IMR-90 (cell line): ENCODE measurements at regions not wholly inside any gene's neighbourhood (a gene's known extent, or its start where the extent isn't known, plus 50 kb on each side); places are given as distances from the start of the nearest gene placed in this dataset.

Experiments used
- CEBPB ChIP-seq: IDR thresholded peaks from 2 replicates; pipeline ENCODE4 v1.6.1; 2012; ENCODE audit warnings: low read depth, low read length, improper control_type of control experiment
- MAFK ChIP-seq: IDR thresholded peaks from 2 replicates; pipeline ENCODE4 v1.6.1; 2012; ENCODE audit warnings: low read depth, low read length, improper control_type of control experiment
- POLR2A ChIP-seq: IDR thresholded peaks from 2 replicates; pipeline ENCODE4 v1.6.1; 2012; ENCODE audit warnings: mild to moderate bottlenecking, low read depth, low read length
- RAD21 ChIP-seq: IDR thresholded peaks from 2 replicates; pipeline ENCODE4 v1.6.1; 2012; ENCODE audit warnings: low read length, improper control_type of control experiment
- TF ChIP-seq, protein P1 (sequence below): conservative IDR thresholded peaks from 2 replicates; pipeline ENCODE4 v1.5.1; 2012; ENCODE audit warnings: mild to moderate bottlenecking, low read depth, low read length, improper control_type of control experiment

DNA sequence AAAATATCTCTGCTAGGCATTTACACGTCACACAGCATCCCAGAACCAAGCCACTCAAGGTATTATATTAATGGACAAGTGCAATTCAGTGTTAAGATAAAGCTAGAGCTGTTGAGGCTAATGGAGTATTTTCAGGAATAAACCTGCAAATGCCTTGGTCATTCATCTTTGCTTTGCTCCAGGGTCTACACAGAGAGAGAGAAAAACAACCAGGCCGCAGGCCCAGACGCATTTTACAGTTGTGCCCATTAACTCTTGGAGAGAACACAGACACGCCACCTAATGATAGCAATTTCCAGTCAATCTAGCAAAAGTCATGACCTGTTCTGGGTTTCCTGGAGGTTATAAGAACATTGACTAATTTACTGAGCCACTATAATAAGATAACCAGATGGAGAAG, 829.3 kb downstream of the LRRTM4 start:
- TF ChIP-seq POLR2A (no peak), CEBPB (no peak), MAFK (no peak), RAD21 (no peak)
- TF ChIP-seq, protein P1, sequence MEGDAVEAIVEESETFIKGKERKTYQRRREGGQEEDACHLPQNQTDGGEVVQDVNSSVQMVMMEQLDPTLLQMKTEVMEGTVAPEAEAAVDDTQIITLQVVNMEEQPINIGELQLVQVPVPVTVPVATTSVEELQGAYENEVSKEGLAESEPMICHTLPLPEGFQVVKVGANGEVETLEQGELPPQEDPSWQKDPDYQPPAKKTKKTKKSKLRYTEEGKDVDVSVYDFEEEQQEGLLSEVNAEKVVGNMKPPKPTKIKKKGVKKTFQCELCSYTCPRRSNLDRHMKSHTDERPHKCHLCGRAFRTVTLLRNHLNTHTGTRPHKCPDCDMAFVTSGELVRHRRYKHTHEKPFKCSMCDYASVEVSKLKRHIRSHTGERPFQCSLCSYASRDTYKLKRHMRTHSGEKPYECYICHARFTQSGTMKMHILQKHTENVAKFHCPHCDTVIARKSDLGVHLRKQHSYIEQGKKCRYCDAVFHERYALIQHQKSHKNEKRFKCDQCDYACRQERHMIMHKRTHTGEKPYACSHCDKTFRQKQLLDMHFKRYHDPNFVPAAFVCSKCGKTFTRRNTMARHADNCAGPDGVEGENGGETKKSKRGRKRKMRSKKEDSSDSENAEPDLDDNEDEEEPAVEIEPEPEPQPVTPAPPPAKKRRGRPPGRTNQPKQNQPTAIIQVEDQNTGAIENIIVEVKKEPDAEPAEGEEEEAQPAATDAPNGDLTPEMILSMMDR = no peak
